ENCODE measurements at regions not wholly inside any gene's neighbourhood (a gene's known extent, or its start where the extent isn't known, plus 50 kb on each side); places are given as distances from the start of the nearest gene placed in this dataset.

GRCh38 chrX:143171703-143172102 is 146.0 kb downstream of the SPANXN4 start:
- DNase-seq (ENCODE audit: low read depth): no peak

DNA sequence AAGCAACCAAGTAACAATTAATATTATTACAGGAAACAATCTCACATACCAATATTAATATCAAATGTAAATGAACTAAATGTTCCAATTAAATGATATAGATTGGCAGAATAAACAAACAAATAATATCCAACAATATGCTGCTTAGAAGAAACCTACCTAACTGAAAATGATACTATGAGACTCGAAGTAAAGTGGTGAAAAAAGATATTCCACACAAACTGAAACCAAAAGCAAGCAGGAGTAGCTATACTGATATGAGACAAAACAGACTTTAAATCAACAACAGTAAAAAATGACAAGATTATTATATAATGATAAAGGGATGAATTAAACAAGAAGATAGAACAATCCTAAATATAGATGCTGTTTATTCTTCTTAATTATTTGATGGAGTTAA is 140.1 kb downstream of the SPANXN4 start:
- DNase-seq (ENCODE audit: low read depth): no peak

- no peak for DNase-seq (ENCODE audit: low read depth)
Measured at GRCh38 chrX:143139681-143140080, 114.0 kb downstream of the SPANXN4 start.

GRCh38 chrX:143121477-143121876 is 95.7 kb downstream of the SPANXN4 start:
- DNase-seq (ENCODE audit: low read depth): no peak

GRCh38 chrX:143115466-143115865 is 89.7 kb downstream of the SPANXN4 start:
- DNase-seq (ENCODE audit: low read depth): no peak

DNA sequence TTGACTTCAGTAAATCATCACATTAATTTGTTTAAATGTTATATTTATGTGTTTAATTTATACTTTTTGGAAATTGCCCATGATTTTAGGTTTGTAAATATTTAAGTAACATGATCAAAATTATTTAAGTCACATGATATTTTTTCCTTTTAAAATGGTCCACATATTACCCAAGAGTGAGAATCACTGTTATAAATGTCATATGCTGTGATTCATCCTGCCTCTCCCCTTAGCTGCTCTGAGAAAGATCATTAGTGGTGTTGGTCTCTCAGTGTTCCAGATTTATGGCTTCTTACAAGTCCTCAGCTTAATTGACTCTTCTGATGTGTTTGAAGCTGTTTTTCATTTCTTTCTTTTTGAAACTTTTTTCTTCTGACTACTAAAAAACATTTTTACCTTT is 70.1 kb downstream of the SPANXN4 start:
- DNase-seq (ENCODE audit: low read depth): no peak

- no peak for DNase-seq (ENCODE audit: low read depth)
Measured at GRCh38 chrX:143095321-143095720, 69.6 kb downstream of the SPANXN4 start.

GRCh38 chrX:143094417-143095023 is 68.8 kb downstream of the SPANXN4 start:
- DNase-seq (ENCODE audit: low read depth): no peak

All from HS-5 (cell line).